ENCODE measurements at regions not wholly inside any gene's neighbourhood (a gene's known extent, or its start where the extent isn't known, plus 50 kb on each side); places are given as distances from the start of the nearest gene placed in this dataset.

DNA sequence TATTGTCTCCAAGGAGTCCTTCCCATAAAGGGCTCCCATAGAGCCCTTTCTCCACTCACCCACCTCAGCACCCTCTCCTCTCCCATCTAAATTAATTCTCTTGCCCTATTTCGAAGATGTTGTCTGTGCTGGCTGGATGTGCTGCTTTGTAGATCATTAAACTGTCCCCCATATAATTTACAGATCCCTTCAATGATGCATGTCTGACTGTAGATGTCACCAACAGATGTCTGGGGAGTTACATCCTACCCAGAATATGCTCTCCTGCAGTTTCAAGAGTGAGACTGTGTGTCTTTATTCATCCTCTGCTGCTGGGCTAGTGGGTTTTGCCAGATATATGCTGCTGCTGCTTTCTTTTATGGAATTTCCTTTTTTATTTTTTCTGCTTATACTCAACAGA is 351.2 kb downstream of the MLLT3 start:
- no peak for TF ChIP-seq CTCF (conservative IDR thresholded peaks at IDR 0.05)
- no peak for TF ChIP-seq ZFX (IDR thresholded peaks at IDR 0.05)

All from C4-2B (cell line).